ENCODE measurements at regions not wholly inside any gene's neighbourhood (a gene's known extent, or its start where the extent isn't known, plus 50 kb on each side); places are given as distances from the start of the nearest gene placed in this dataset.

GRCh38 chr4:14844061-14844460 is 158.2 kb upstream of the CPEB2 start:
- H3K27ac Mint-ChIP-seq = no peak overlapping the region
- TF ChIP-seq ZNF331 (CRISPR knock-in tag; IDR thresholded peaks at IDR 0.05; ENCODE audit: low read depth) (no peak), EZH2 (IDR thresholded peaks at IDR 0.05; ENCODE audit: low read depth, unreplicated experiment) (no peak), NANOG (IDR thresholded peaks at IDR 0.05; ENCODE audit: borderline replicate concordance) (no peak), JUNB (IDR thresholded peaks at IDR 0.05; ENCODE audit: unreplicated experiment) (no peak), EZH2phosphoT487 (IDR thresholded peaks at IDR 0.05; ENCODE audit: unreplicated experiment) (no peak), ZNF114 (CRISPR knock-in tag; IDR thresholded peaks at IDR 0.05) (no peak), CTCF (conservative IDR thresholded peaks at IDR 0.05; ENCODE audit: low read depth in 2 of 2) (no peak), CREB1 (CRISPR knock-in tag; IDR thresholded peaks at IDR 0.05; ENCODE audit: low read depth) (no peak), STAT1 (IDR thresholded peaks at IDR 0.05; ENCODE audit: unreplicated experiment) (no peak), POLR2AphosphoS5 (IDR thresholded peaks at IDR 0.05; ENCODE audit: low read depth) (no peak)
- TF ChIP-seq, protein P1, sequence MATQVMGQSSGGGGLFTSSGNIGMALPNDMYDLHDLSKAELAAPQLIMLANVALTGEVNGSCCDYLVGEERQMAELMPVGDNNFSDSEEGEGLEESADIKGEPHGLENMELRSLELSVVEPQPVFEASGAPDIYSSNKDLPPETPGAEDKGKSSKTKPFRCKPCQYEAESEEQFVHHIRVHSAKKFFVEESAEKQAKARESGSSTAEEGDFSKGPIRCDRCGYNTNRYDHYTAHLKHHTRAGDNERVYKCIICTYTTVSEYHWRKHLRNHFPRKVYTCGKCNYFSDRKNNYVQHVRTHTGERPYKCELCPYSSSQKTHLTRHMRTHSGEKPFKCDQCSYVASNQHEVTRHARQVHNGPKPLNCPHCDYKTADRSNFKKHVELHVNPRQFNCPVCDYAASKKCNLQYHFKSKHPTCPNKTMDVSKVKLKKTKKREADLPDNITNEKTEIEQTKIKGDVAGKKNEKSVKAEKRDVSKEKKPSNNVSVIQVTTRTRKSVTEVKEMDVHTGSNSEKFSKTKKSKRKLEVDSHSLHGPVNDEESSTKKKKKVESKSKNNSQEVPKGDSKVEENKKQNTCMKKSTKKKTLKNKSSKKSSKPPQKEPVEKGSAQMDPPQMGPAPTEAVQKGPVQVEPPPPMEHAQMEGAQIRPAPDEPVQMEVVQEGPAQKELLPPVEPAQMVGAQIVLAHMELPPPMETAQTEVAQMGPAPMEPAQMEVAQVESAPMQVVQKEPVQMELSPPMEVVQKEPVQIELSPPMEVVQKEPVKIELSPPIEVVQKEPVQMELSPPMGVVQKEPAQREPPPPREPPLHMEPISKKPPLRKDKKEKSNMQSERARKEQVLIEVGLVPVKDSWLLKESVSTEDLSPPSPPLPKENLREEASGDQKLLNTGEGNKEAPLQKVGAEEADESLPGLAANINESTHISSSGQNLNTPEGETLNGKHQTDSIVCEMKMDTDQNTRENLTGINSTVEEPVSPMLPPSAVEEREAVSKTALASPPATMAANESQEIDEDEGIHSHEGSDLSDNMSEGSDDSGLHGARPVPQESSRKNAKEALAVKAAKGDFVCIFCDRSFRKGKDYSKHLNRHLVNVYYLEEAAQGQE (IDR thresholded peaks at IDR 0.05; ENCODE audit: unreplicated experiment) = no peak
- TF ChIP-seq, protein P2, sequence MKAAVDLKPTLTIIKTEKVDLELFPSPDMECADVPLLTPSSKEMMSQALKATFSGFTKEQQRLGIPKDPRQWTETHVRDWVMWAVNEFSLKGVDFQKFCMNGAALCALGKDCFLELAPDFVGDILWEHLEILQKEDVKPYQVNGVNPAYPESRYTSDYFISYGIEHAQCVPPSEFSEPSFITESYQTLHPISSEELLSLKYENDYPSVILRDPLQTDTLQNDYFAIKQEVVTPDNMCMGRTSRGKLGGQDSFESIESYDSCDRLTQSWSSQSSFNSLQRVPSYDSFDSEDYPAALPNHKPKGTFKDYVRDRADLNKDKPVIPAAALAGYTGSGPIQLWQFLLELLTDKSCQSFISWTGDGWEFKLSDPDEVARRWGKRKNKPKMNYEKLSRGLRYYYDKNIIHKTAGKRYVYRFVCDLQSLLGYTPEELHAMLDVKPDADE (IDR thresholded peaks at IDR 0.05) = no peak
- peaks cover 11% of the 10 kb centered on the region for H3K9me3 Mint-ChIP-seq
- H3K36me3 Mint-ChIP-seq (ENCODE audit: low read depth) = peaks cover 4% of the 10 kb centered on the region; the same call in 1 of the 3 replicates
- Histone ChIP-seq H3K27me3 (ENCODE audit: insufficient read depth) (no peaks in the 10 kb centered on the region), H3K4me3 (no peak overlapping the region), H3K79me2 (replicated peaks; ENCODE audit: insufficient read depth) (no peaks in the 10 kb centered on the region), H3K9me2 (ENCODE audit: insufficient read depth) (no peaks in the 10 kb centered on the region), H3K4me1 (ENCODE audit: insufficient read depth) (no peaks in the 10 kb centered on the region), H3F3A (replicated peaks; ENCODE audit: low read depth) (no peaks in the 10 kb centered on the region), H3K36me3 (ENCODE audit: insufficient read depth) (no peaks in the 10 kb centered on the region), H3K4me2 (no peak overlapping the region), H2AFZ (no peak overlapping the region), H4K20me1 (replicated peaks; ENCODE audit: insufficient read depth) (no peaks in the 10 kb centered on the region), H3K27ac (ENCODE audit: low read depth) (no peak overlapping the region)
- DNase-seq (ENCODE audit: low spot score) = no peak
- H3K4me3 Mint-ChIP-seq = no peak overlapping the region
- no peak for ATAC-seq
- H3K27me3 Mint-ChIP-seq (ENCODE audit: insufficient read depth, low read depth, poor library complexity) = no peaks in the 10 kb centered on the region
- H3K4me1 Mint-ChIP-seq = peaks cover 6% of the 10 kb centered on the region; the same call in 1 of the 3 replicates

All from GM23338 (cell line).